ENCODE measurements at regions not wholly inside any gene's neighbourhood (a gene's known extent, or its start where the extent isn't known, plus 50 kb on each side); places are given as distances from the start of the nearest gene placed in this dataset.
"Not testable (repeated sequence)": the region's sequence is repeated elsewhere in the genome, so short reads cannot be mapped to it uniquely, and the experiment has no call there.

DNA sequence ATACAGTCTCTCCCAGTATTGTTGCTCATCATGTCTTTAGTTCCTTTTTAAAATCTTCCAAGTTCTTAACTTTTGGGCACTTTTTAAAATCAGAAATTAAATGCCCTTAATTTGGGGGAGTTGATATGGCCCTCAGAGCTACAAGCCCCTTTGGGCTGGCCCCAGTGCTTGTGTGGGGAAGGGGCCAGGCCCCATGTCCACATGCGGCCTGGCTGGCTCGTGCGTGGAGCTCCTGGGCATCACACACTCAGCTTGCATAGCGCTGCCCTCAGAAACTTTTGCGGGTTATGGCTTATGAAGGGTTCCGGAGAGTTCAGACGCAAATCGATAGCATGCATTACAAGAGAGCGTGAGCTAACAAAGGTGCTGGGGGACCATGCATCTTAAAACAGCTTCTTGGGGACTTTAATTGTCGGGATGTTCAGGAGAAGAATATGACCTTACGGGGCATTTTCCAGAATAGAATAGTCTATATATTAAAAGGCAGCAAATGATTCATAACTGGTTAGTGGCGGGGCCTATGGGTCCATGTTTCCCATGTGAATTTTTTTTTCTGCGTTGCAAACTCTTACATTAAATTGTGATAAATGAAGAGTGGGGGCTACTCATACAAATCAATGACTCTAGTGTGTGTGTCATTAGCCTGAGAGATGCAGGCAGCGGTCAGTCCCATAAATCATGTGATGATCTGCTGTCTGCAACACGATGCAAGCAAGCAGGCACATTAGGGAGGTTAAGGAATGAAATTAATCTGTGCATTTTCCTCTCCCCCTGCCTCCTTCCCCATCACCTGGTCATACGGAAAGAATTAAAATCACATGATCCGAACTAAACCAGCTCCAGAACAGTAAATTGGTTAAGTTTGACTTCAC lies 185.8 kb upstream of the TSHZ3 start:
- Histone ChIP-seq H3K79me2 (no peaks in the 10 kb centered on the region), H4K20me1 (ENCODE audit: insufficient read depth, poor library complexity, severe bottlenecking) (no peaks in the 10 kb centered on the region), H3K27ac (no peak overlapping the region), H3K27me3 (no peaks in the 10 kb centered on the region), H2AFZ (no peak overlapping the region), H3K4me3 (no peak overlapping the region), H3K9me3 (ENCODE audit: low read depth) (no peaks in the 10 kb centered on the region), H3K4me1 (ENCODE audit: insufficient read depth) (no peaks in the 10 kb centered on the region), H3K4me2 (no peak overlapping the region), H3K9me2 (replicated peaks; ENCODE audit: insufficient read depth) (no peaks in the 10 kb centered on the region), H3K36me3 (replicated peaks; ENCODE audit: insufficient read depth, low read depth) (no peaks in the 10 kb centered on the region)
- 88% methylated on average over 17 of the region's 17 CpGs for WGBS (ENCODE audit: low lambda C conversion rate, missing lambda C conversion rate)
- TF ChIP-seq EZH2 (IDR thresholded peaks at IDR 0.05; ENCODE audit: borderline replicate concordance) (no peak), EZH2phosphoT487 (IDR thresholded peaks at IDR 0.05; ENCODE audit: low read depth, severe bottlenecking, unreplicated experiment) (no peak)
- TF ChIP-seq, protein P1, sequence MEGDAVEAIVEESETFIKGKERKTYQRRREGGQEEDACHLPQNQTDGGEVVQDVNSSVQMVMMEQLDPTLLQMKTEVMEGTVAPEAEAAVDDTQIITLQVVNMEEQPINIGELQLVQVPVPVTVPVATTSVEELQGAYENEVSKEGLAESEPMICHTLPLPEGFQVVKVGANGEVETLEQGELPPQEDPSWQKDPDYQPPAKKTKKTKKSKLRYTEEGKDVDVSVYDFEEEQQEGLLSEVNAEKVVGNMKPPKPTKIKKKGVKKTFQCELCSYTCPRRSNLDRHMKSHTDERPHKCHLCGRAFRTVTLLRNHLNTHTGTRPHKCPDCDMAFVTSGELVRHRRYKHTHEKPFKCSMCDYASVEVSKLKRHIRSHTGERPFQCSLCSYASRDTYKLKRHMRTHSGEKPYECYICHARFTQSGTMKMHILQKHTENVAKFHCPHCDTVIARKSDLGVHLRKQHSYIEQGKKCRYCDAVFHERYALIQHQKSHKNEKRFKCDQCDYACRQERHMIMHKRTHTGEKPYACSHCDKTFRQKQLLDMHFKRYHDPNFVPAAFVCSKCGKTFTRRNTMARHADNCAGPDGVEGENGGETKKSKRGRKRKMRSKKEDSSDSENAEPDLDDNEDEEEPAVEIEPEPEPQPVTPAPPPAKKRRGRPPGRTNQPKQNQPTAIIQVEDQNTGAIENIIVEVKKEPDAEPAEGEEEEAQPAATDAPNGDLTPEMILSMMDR (IDR thresholded peaks at IDR 0.05; ENCODE audit: poor library complexity), result no peak
- no peak for DNase-seq (ENCODE audit: low spot score)

- WGBS (ENCODE audit: low lambda C conversion rate, missing lambda C conversion rate), result 90% methylated on average over 8 of the region's 8 CpGs
- Histone ChIP-seq H3K4me1 (ENCODE audit: insufficient read depth) (no peaks in the 10 kb centered on the region), H3K4me3 (no peak overlapping the region), H3K27me3 (peaks cover 5% of the 10 kb centered on the region), H3K4me2 (no peak overlapping the region), H3K27ac (no peak overlapping the region), H2AFZ (no peak overlapping the region), H4K20me1 (ENCODE audit: insufficient read depth, poor library complexity, severe bottlenecking) (no peaks in the 10 kb centered on the region), H3K79me2 (no peaks in the 10 kb centered on the region), H3K9me3 (ENCODE audit: low read depth) (no peaks in the 10 kb centered on the region), H3K9me2 (replicated peaks; ENCODE audit: insufficient read depth) (no peaks in the 10 kb centered on the region), H3K36me3 (replicated peaks; ENCODE audit: insufficient read depth, low read depth) (no peaks in the 10 kb centered on the region)
- DNase-seq (ENCODE audit: low spot score), result no peak
- TF ChIP-seq EZH2 (IDR thresholded peaks at IDR 0.05; ENCODE audit: borderline replicate concordance) (no peak), EZH2phosphoT487 (IDR thresholded peaks at IDR 0.05; ENCODE audit: low read depth, severe bottlenecking, unreplicated experiment) (no peak)
- TF ChIP-seq, protein P1 (IDR thresholded peaks at IDR 0.05; ENCODE audit: poor library complexity), result no peak
Measured at GRCh38 chr19:31535691-31536460, 186.6 kb upstream of the TSHZ3 start.

GRCh38 chr19:31537136-31537535 lies 187.9 kb upstream of the TSHZ3 start:
- H3K27ac ChIP-seq, result no peak overlapping the region
- no peak overlapping the region for H2AFZ ChIP-seq
- H3K36me3 ChIP-seq (replicated peaks; ENCODE audit: insufficient read depth, low read depth), result no peaks in the 10 kb centered on the region
- no peak overlapping the region for H3K4me3 ChIP-seq
- no peak overlapping the region for H3K4me2 ChIP-seq
- no peak for DNase-seq (ENCODE audit: low spot score)
- no peaks in the 10 kb centered on the region for H3K79me2 ChIP-seq
- TF ChIP-seq EZH2 (IDR thresholded peaks at IDR 0.05; ENCODE audit: borderline replicate concordance) (no peak), EZH2phosphoT487 (IDR thresholded peaks at IDR 0.05; ENCODE audit: low read depth, severe bottlenecking, unreplicated experiment) (no peak)
- TF ChIP-seq, protein P1 (IDR thresholded peaks at IDR 0.05; ENCODE audit: poor library complexity), result no peak
- peaks cover 14% of the 10 kb centered on the region for H3K27me3 ChIP-seq
- WGBS (ENCODE audit: low lambda C conversion rate, missing lambda C conversion rate), result 96% methylated on average over 3 of the region's 3 CpGs
- no peaks in the 10 kb centered on the region for H3K9me3 ChIP-seq (ENCODE audit: low read depth)
- H4K20me1 ChIP-seq (ENCODE audit: insufficient read depth, poor library complexity, severe bottlenecking), result no peaks in the 10 kb centered on the region
- H3K4me1 ChIP-seq (ENCODE audit: insufficient read depth), result no peaks in the 10 kb centered on the region
- no peaks in the 10 kb centered on the region for H3K9me2 ChIP-seq (replicated peaks; ENCODE audit: insufficient read depth)

GRCh38 chr19:31537902-31538301 lies 188.7 kb upstream of the TSHZ3 start:
- 73% methylated on average over 5 of the region's 5 CpGs for WGBS (ENCODE audit: low lambda C conversion rate, missing lambda C conversion rate)
- not testable (repeated sequence) for H3K36me3 ChIP-seq (replicated peaks; ENCODE audit: insufficient read depth, low read depth); H3K79me2 ChIP-seq; H3K9me3 ChIP-seq (ENCODE audit: low read depth); H3K4me1 ChIP-seq (ENCODE audit: insufficient read depth); H3K4me2 ChIP-seq; DNase-seq (ENCODE audit: low spot score); H2AFZ ChIP-seq; H4K20me1 ChIP-seq (ENCODE audit: insufficient read depth, poor library complexity, severe bottlenecking); H3K4me3 ChIP-seq; H3K27ac ChIP-seq; H3K9me2 ChIP-seq (replicated peaks; ENCODE audit: insufficient read depth)
- peaks cover 14% of the 10 kb centered on the region for H3K27me3 ChIP-seq
